ENCODE measurements at regions not wholly inside any gene's neighbourhood (a gene's known extent, or its start where the extent isn't known, plus 50 kb on each side); places are given as distances from the start of the nearest gene placed in this dataset.

DNA sequence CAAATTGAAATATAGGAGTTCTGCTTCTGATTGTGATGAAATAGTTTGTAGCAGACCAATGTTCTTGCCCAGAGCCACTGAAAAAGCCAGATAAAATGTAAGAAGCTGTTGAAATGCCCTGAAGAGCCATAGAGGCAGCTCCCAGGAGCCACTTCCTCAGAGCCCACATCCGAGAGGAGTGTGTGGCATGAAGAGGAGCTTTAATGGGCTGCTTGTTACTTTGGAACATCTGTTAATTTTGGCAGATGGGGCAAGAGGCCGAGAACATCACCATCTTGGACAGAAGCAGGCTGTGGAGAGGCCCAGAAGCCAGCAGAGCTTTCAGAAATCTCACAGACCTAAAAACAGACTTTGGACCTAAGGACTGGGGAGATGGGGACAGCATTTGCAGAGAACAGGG is 370.8 kb downstream of the GADD45G start:
- Histone ChIP-seq H3K27ac (ENCODE audit: low read depth, low read length, poor library complexity, severe bottlenecking) (no peak overlapping the region), H3K9me2 (ENCODE audit: insufficient read depth, low read length) (no peaks in the 10 kb centered on the region), H3K4me2 (ENCODE audit: low read length) (no peak overlapping the region), H2AFZ (ENCODE audit: low read length) (no peak overlapping the region), H3K9me3 (ENCODE audit: low read length) (no peaks in the 10 kb centered on the region), H3K4me3 (ENCODE audit: low read depth, low read length, poor library complexity, severe bottlenecking) (no peak overlapping the region), H3K36me3 (ENCODE audit: insufficient read depth, low read length) (no peaks in the 10 kb centered on the region), H3K79me2 (ENCODE audit: insufficient read depth, low read depth, low read length) (no peaks in the 10 kb centered on the region), H4K20me1 (ENCODE audit: insufficient read depth, low read length) (no peaks in the 10 kb centered on the region), H3K4me1 (ENCODE audit: insufficient read depth, low read length, poor library complexity, severe bottlenecking) (no peaks in the 10 kb centered on the region)
- no peak for DNase-seq (ENCODE audit: low spot score)
- POLR2A ChIA-PET = no interaction called here
- intact Hi-C loops (cut with micrococcal nuclease; ENCODE audit: unreplicated experiment) = no loop called here
- BruUV-seq (replicated peaks) = no TSS peak
- TF ChIP-seq EZH2phosphoT487 (IDR thresholded peaks at IDR 0.05; ENCODE audit: borderline replicate concordance, low read depth, low read length) = no peak
- TF ChIP-seq, protein P1, sequence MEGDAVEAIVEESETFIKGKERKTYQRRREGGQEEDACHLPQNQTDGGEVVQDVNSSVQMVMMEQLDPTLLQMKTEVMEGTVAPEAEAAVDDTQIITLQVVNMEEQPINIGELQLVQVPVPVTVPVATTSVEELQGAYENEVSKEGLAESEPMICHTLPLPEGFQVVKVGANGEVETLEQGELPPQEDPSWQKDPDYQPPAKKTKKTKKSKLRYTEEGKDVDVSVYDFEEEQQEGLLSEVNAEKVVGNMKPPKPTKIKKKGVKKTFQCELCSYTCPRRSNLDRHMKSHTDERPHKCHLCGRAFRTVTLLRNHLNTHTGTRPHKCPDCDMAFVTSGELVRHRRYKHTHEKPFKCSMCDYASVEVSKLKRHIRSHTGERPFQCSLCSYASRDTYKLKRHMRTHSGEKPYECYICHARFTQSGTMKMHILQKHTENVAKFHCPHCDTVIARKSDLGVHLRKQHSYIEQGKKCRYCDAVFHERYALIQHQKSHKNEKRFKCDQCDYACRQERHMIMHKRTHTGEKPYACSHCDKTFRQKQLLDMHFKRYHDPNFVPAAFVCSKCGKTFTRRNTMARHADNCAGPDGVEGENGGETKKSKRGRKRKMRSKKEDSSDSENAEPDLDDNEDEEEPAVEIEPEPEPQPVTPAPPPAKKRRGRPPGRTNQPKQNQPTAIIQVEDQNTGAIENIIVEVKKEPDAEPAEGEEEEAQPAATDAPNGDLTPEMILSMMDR (conservative IDR thresholded peaks at IDR 0.05; ENCODE audit: low read length) = no peak
- CTCF ChIA-PET (ENCODE audit: unreplicated experiment) = no interaction called here

DNA sequence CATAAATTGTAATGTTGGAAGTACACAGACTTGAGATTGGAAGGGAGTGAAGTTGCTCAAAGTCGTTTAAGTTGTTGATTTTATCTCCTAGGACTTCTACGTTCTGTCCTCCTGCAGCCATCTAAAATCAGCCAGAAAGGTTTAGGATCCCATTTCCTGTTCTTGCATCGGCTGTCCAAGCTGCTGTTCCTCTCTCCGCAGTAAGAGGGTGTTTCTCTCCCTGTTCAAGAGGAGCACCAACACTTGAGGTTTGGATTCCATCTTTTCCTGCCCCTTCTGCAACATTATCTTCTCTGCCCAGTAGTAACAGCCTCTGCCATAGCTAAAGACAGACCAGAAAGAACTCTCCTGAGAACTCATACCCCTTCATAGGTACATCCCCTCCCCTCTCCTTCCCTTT is 373.4 kb downstream of the GADD45G start:
- Histone ChIP-seq H3K9me2 (ENCODE audit: insufficient read depth, low read length) (no peaks in the 10 kb centered on the region), H3K27ac (ENCODE audit: low read depth, low read length, poor library complexity, severe bottlenecking) (no peak overlapping the region), H2AFZ (ENCODE audit: low read length) (no peak overlapping the region), H3K36me3 (ENCODE audit: insufficient read depth, low read length) (no peaks in the 10 kb centered on the region), H3K9me3 (ENCODE audit: low read length) (no peaks in the 10 kb centered on the region), H3K4me2 (ENCODE audit: low read length) (no peak overlapping the region), H3K4me3 (ENCODE audit: low read depth, low read length, poor library complexity, severe bottlenecking) (no peak overlapping the region), H3K79me2 (ENCODE audit: insufficient read depth, low read depth, low read length) (no peaks in the 10 kb centered on the region), H3K4me1 (ENCODE audit: insufficient read depth, low read length, poor library complexity, severe bottlenecking) (no peaks in the 10 kb centered on the region), H4K20me1 (ENCODE audit: insufficient read depth, low read length) (no peaks in the 10 kb centered on the region)
- POLR2A ChIA-PET = no interaction called here
- BruUV-seq (replicated peaks) = no TSS peak
- TF ChIP-seq EZH2phosphoT487 (IDR thresholded peaks at IDR 0.05; ENCODE audit: borderline replicate concordance, low read depth, low read length) = no peak
- TF ChIP-seq, protein P1 (conservative IDR thresholded peaks at IDR 0.05; ENCODE audit: low read length) = no peak
- intact Hi-C loops (cut with micrococcal nuclease; ENCODE audit: unreplicated experiment) = no loop called here
- no peak for DNase-seq (ENCODE audit: low spot score)
- CTCF ChIA-PET (ENCODE audit: unreplicated experiment) = no interaction called here

DNA sequence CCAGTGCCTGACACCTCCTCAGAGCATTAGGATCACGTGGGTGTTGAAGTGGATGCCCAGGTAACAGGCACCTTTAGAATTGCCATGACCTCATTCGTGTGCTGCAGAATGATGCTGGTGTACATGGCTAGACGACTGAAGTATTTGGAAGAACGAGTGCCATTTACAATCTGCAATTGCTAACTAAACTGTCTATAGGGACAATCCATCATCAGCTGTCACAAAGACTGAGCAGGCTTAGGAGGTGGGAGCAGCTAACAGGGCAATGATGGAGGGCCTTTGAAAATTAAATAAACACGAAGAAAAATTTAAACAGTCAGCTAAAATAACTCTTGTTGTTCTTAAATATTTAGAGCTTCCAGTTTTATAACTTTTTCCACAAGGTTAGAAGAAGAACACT is 375.8 kb downstream of the GADD45G start:
- no TSS peak for BruUV-seq (replicated peaks)
- no peaks in the 10 kb centered on the region for H3K9me2 ChIP-seq (ENCODE audit: insufficient read depth, low read length)
- DNase-seq (ENCODE audit: low spot score) = no peak
- H4K20me1 ChIP-seq (ENCODE audit: insufficient read depth, low read length) = no peaks in the 10 kb centered on the region
- no peak overlapping the region for H2AFZ ChIP-seq (ENCODE audit: low read length)
- no peak for TF ChIP-seq EZH2phosphoT487 (IDR thresholded peaks at IDR 0.05; ENCODE audit: borderline replicate concordance, low read depth, low read length)
- TF ChIP-seq, protein P1 (conservative IDR thresholded peaks at IDR 0.05; ENCODE audit: low read length) = no peak
- H3K36me3 ChIP-seq (ENCODE audit: insufficient read depth, low read length) = no peaks in the 10 kb centered on the region
- no peak overlapping the region for H3K27ac ChIP-seq (ENCODE audit: low read depth, low read length, poor library complexity, severe bottlenecking)
- H3K79me2 ChIP-seq (ENCODE audit: insufficient read depth, low read depth, low read length) = no peaks in the 10 kb centered on the region
- H3K4me3 ChIP-seq (ENCODE audit: low read depth, low read length, poor library complexity, severe bottlenecking) = no peak overlapping the region
- no peaks in the 10 kb centered on the region for H3K4me1 ChIP-seq (ENCODE audit: insufficient read depth, low read length, poor library complexity, severe bottlenecking)
- no peaks in the 10 kb centered on the region for H3K9me3 ChIP-seq (ENCODE audit: low read length)
- intact Hi-C loops (cut with micrococcal nuclease; ENCODE audit: unreplicated experiment) = no loop called here
- ChIA-PET CTCF (ENCODE audit: unreplicated experiment) (no interaction called here), POLR2A (interaction anchor here (0.6 kb wide), 1 partner anchor 387 kb away, joined by 3 read pairs; no protein-coding TSS in a partner anchor)
- no peak overlapping the region for H3K4me2 ChIP-seq (ENCODE audit: low read length)

Data from OCI-LY7 (cell line).